KMS-11 (cell line): ENCODE measurements at regions not wholly inside any gene's neighbourhood (a gene's known extent, or its start where the extent isn't known, plus 50 kb on each side); places are given as distances from the start of the nearest gene placed in this dataset.

Source experiments
- H2AFZ ChIP-seq: fragments of 200-600 bp; sonication (generic); 2 replicates; pipeline ENCODE4 v1.6.1; 2016; ENCODE audit warnings: antibody characterized with exemption, mixed run types, low read depth
- H3K27ac ChIP-seq: fragments of 200-600 bp; sonication (generic); 2 replicates; pipeline ENCODE4 v1.6.1; 2016; ENCODE audit warnings: mild to moderate bottlenecking, mixed run types
- H3K27me3 ChIP-seq: fragments of 200-600 bp; sonication (generic); 2 replicates; pipeline ENCODE4 v1.6.1; 2017; ENCODE audit warnings: mild to moderate bottlenecking, low read depth, mixed run types, moderate library complexity; ENCODE audit not compliant: insufficient read depth
- H3K36me3 ChIP-seq: fragments of 200-600 bp; sonication (generic); 2 replicates; pipeline ENCODE4 v1.6.1; 2017; ENCODE audit warnings: mild to moderate bottlenecking, mixed run types; ENCODE audit not compliant: insufficient read depth
- H3K4me1 ChIP-seq: fragments of 200-600 bp; sonication (generic); 2 replicates; pipeline ENCODE4 v1.6.1; 2016; ENCODE audit warnings: mild to moderate bottlenecking, low read depth, mixed run types; ENCODE audit not compliant: poor library complexity, severe bottlenecking
- H3K4me2 ChIP-seq: fragments of 200-600 bp; sonication (generic); 2 replicates; pipeline ENCODE4 v1.7.0; 2016; ENCODE audit warnings: mild to moderate bottlenecking, mixed run types
- H3K4me3 ChIP-seq: fragments of 200-600 bp; sonication (generic); IDR thresholded peaks from 2 replicates; pipeline ENCODE4 v1.6.1; 2017; ENCODE audit warnings: low read depth, low read length, mixed read lengths; ENCODE audit not compliant: insufficient read depth
- H3K79me2 ChIP-seq: fragments of 200-600 bp; sonication (generic); 2 replicates; pipeline ENCODE4 v1.6.1; 2016; ENCODE audit warnings: low read depth, mixed run types; ENCODE audit not compliant: insufficient read depth
- H3K9ac ChIP-seq: fragments of 200-600 bp; sonication (generic); 2 replicates; pipeline ENCODE4 v1.6.1; 2016; ENCODE audit warnings: mild to moderate bottlenecking, mixed run types
- H4K20me1 ChIP-seq: fragments of 200-600 bp; sonication (generic); 2 replicates; pipeline ENCODE4 v1.6.1; 2016; ENCODE audit warnings: mild to moderate bottlenecking, mixed run types; ENCODE audit not compliant: insufficient read depth
- TF ChIP-seq, protein P1 (sequence below): fragments of 200-600 bp; sonication (generic); conservative IDR thresholded peaks from 2 replicates; pipeline ENCODE4 v1.6.1; 2017; ENCODE audit warnings: low read depth, mild to moderate bottlenecking, antibody characterized with exemption, low read length, moderate library complexity, mixed read lengths

GRCh38 chr5:169367861-169368260, 66.9 kb upstream of the SLIT3 start:
- H3K27ac ChIP-seq: no peak overlapping the region
- no peaks in the 10 kb centered on the region for H3K4me1 ChIP-seq
- no peak overlapping the region for H3K4me3 ChIP-seq
- H3K4me2 ChIP-seq: no peak overlapping the region
- TF ChIP-seq, protein P1, sequence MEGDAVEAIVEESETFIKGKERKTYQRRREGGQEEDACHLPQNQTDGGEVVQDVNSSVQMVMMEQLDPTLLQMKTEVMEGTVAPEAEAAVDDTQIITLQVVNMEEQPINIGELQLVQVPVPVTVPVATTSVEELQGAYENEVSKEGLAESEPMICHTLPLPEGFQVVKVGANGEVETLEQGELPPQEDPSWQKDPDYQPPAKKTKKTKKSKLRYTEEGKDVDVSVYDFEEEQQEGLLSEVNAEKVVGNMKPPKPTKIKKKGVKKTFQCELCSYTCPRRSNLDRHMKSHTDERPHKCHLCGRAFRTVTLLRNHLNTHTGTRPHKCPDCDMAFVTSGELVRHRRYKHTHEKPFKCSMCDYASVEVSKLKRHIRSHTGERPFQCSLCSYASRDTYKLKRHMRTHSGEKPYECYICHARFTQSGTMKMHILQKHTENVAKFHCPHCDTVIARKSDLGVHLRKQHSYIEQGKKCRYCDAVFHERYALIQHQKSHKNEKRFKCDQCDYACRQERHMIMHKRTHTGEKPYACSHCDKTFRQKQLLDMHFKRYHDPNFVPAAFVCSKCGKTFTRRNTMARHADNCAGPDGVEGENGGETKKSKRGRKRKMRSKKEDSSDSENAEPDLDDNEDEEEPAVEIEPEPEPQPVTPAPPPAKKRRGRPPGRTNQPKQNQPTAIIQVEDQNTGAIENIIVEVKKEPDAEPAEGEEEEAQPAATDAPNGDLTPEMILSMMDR: no peak
- no peaks in the 10 kb centered on the region for H3K79me2 ChIP-seq
- H4K20me1 ChIP-seq: no peaks in the 10 kb centered on the region
- H3K9ac ChIP-seq: no peak overlapping the region
- H2AFZ ChIP-seq: no peak overlapping the region
- no peaks in the 10 kb centered on the region for H3K27me3 ChIP-seq
- H3K36me3 ChIP-seq: no peaks in the 10 kb centered on the region

DNA sequence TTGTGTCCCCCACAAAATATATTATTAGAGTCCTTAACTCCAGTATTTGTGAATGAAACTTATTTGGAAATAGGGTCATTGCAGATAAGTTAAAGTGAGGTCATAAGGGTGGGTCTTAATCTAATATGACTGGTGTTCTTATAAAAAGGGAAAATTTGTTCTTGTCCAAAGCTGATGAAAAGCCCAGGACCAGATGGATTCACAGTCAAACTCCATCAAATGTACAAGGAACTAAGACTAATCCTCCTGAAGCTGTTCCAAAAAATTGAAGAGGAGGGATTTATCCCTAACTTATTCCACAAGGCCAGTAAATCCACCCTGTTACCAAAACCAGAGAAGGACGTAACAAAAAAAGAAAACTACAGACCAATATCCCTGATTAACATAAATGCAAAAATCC, 56.4 kb upstream of the SLIT3 start:
- no peak overlapping the region for H3K4me3 ChIP-seq
- H3K79me2 ChIP-seq: no peaks in the 10 kb centered on the region
- no peaks in the 10 kb centered on the region for H3K36me3 ChIP-seq
- no peak overlapping the region for H3K27ac ChIP-seq
- H3K9ac ChIP-seq: no peak overlapping the region
- no peaks in the 10 kb centered on the region for H4K20me1 ChIP-seq
- no peaks in the 10 kb centered on the region for H3K27me3 ChIP-seq
- H3K4me1 ChIP-seq: no peaks in the 10 kb centered on the region
- H3K4me2 ChIP-seq: no peak overlapping the region
- TF ChIP-seq, protein P1: no peak
- no peak overlapping the region for H2AFZ ChIP-seq

- Histone ChIP-seq H3K27ac (no peak overlapping the region), H4K20me1 (no peaks in the 10 kb centered on the region), H2AFZ (no peak overlapping the region), H3K27me3 (no peaks in the 10 kb centered on the region), H3K4me2 (no peak overlapping the region), H3K4me1 (no peaks in the 10 kb centered on the region), H3K4me3 (no peak overlapping the region), H3K9ac (no peak overlapping the region), H3K79me2 (no peaks in the 10 kb centered on the region), H3K36me3 (no peaks in the 10 kb centered on the region)
- TF ChIP-seq, protein P1: no peak
Observed at GRCh38 chr5:169356811-169357210, 55.9 kb upstream of the SLIT3 start.

DNA sequence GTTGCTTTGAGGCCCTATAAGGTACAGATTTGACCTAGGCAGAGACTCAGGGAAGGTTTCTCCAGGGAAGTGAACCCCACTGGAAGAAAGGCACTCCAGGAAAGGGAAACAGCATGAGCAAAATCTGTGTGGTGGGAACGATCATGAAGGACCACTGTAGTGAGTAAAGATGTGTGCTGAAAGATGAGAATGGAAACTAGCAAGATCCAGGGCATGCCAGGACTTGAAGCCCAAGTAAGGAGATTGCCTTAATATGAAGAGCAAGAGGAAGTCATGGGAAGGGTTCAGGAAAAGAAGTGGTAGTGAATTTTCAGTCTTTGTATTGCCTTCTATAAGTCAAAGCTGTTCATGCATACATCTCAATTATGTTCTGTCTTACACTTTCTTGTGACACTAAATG, 55.2 kb upstream of the SLIT3 start:
- Histone ChIP-seq H3K4me2 (no peak overlapping the region), H3K27me3 (no peaks in the 10 kb centered on the region), H3K4me1 (no peaks in the 10 kb centered on the region), H3K79me2 (no peaks in the 10 kb centered on the region), H3K27ac (no peak overlapping the region), H3K36me3 (no peaks in the 10 kb centered on the region), H3K4me3 (no peak overlapping the region), H3K9ac (no peak overlapping the region), H2AFZ (no peak overlapping the region), H4K20me1 (no peaks in the 10 kb centered on the region)
- TF ChIP-seq, protein P1: no peak
